GM19043 (cell line): ENCODE measurements at regions not wholly inside any gene's neighbourhood (a gene's known extent, or its start where the extent isn't known, plus 50 kb on each side); places are given as distances from the start of the nearest gene placed in this dataset.
"Not testable (repeated sequence)": the region's sequence is repeated elsewhere in the genome, so short reads cannot be mapped to it uniquely, and the experiment has no call there.

Source experiments
- ATAC-seq: cut with Tn5 transposase; IDR thresholded peaks from one replicate; pipeline ENCODE4 v1.9.1; 2021; ENCODE audit warnings: low read depth; ENCODE audit not compliant: unreplicated experiment

GRCh38 chr13:44853641-44854040 lies 135.6 kb downstream of the NUFIP1 start:
- ATAC-seq: no peak

GRCh38 chr13:44848920-44849676 lies 140.2 kb downstream of the NUFIP1 start:
- ATAC-seq: no peak

GRCh38 chr13:44845281-44846058 lies 143.8 kb downstream of the NUFIP1 start:
- ATAC-seq: not testable (repeated sequence)

GRCh38 chr13:44844786-44845185 lies 144.5 kb downstream of the NUFIP1 start:
- no peak for ATAC-seq

GRCh38 chr13:44843403-44843802 lies 145.9 kb downstream of the NUFIP1 start:
- no peak for ATAC-seq

GRCh38 chr13:44842158-44842557 lies 147.1 kb downstream of the NUFIP1 start:
- ATAC-seq: no peak

- ATAC-seq: no peak
These were observed 149.1 kb downstream of the NUFIP1 start for GRCh38 chr13:44840131-44840530.

- ATAC-seq: no peak
These were observed 152.0 kb downstream of the NUFIP1 start for GRCh38 chr13:44837250-44837649.

- no peak for ATAC-seq
These were observed 154.9 kb downstream of the NUFIP1 start for GRCh38 chr13:44834404-44834803.

- ATAC-seq: no peak
These were observed 155.6 kb downstream of the NUFIP1 start for GRCh38 chr13:44833626-44834025.

- no peak for ATAC-seq
These were observed 156.1 kb downstream of the NUFIP1 start for GRCh38 chr13:44833139-44833538.

GRCh38 chr13:44826591-44827350 lies 162.5 kb downstream of the NUFIP1 start:
- no peak for ATAC-seq

- ATAC-seq: no peak
These were observed 163.3 kb downstream of the NUFIP1 start for GRCh38 chr13:44825953-44826352.

- ATAC-seq: not testable (repeated sequence)
These were observed 165.7 kb downstream of the NUFIP1 start for GRCh38 chr13:44823555-44823954.

GRCh38 chr13:44822291-44822690 lies 167.0 kb downstream of the NUFIP1 start:
- ATAC-seq: no peak

- no peak for ATAC-seq
These were observed 169.5 kb downstream of the NUFIP1 start for GRCh38 chr13:44819772-44820171.

- ATAC-seq: no peak
These were observed 170.0 kb downstream of the NUFIP1 start for GRCh38 chr13:44819245-44819644.

GRCh38 chr13:44818428-44818827 lies 170.8 kb downstream of the NUFIP1 start:
- no peak for ATAC-seq

GRCh38 chr13:44818016-44818415 lies 171.3 kb downstream of the NUFIP1 start:
- no peak for ATAC-seq

- no peak for ATAC-seq
These were observed 172.1 kb downstream of the NUFIP1 start for GRCh38 chr13:44817131-44817671.

- ATAC-seq: no peak
These were observed 172.6 kb downstream of the NUFIP1 start for GRCh38 chr13:44816701-44817100.
